K562 (cell line): ENCODE measurements at regions not wholly inside any gene's neighbourhood (a gene's known extent, or its start where the extent isn't known, plus 50 kb on each side); places are given as distances from the start of the nearest gene placed in this dataset.

Source experiments
- CHCHD3 ChIP-seq: fragments of 250-450 bp; sonication (Bioruptor Pico); IDR thresholded peaks from 2 replicates; pipeline ENCODE4 v2.1.2; 2022; ENCODE audit warnings: mild to moderate bottlenecking
- GTF2E2 ChIP-seq: fragments of 200-800 bp; sonication (Bioruptor generic); IDR thresholded peaks from 2 replicates; pipeline ENCODE4 v1.6.1; 2016; ENCODE audit warnings: missing genetic modification characterization, missing compliant biosample characterization
- ILK ChIP-seq: fragments of 450-650 bp; IDR thresholded peaks from 2 replicates; pipeline ENCODE4 v1.6.1; 2016; ENCODE audit warnings: missing genetic modification characterization, low read depth, mild to moderate bottlenecking, missing compliant biosample characterization, moderate library complexity, borderline replicate concordance
- RFX1 ChIP-seq: fragments of 450-650 bp; IDR thresholded peaks from 2 replicates; pipeline ENCODE4 v1.6.1; 2016; ENCODE audit warnings: mild to moderate bottlenecking, moderate library complexity
- SRSF7 ChIP-seq: fragments of 200-400 bp; formaldehyde crosslinking; optimal IDR thresholded peaks from 2 replicates; pipeline ENCODE3; 2017; ENCODE audit warnings: mild to moderate bottlenecking, low read depth, low read length
- TF ChIP-seq, protein P1 (sequence below): fragments of 250-450 bp; sonication (Bioruptor Pico); IDR thresholded peaks from 2 replicates; pipeline ENCODE4 v1.8.0; 2021; ENCODE audit warnings: borderline replicate concordance, mild to moderate bottlenecking, moderate library complexity; ENCODE audit not compliant: poor library complexity, severe bottlenecking

DNA sequence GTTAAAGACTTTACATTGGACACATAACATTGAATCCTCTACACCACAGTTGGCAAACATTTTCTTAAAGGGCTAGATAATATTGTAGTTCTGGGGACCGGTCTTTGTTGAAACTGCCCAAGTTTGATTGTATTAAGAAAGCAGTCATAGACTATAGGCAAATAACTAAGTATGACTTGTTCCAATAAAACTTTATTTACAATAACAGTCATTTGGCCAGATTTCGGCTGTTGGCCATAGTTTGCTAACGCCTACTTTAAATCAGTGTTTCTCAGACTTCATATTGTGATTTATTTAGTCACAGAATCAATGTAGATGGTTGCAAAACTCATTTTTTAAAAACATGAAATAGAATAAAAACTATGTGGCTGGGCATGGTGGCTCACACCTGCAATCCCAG, 531.8 kb downstream of the XYLT1 start:
- TF ChIP-seq RFX1 (no peak), GTF2E2 (tag) (no peak), SRSF7 (no peak), CHCHD3 (CRISPR knock-in tag) (no peak), ILK (tag) (no peak)
- TF ChIP-seq, protein P1, sequence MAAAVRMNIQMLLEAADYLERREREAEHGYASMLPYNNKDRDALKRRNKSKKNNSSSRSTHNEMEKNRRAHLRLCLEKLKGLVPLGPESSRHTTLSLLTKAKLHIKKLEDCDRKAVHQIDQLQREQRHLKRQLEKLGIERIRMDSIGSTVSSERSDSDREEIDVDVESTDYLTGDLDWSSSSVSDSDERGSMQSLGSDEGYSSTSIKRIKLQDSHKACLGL (CRISPR knock-in tag), result no peak
